PFSK-1 (cell line): ENCODE measurements at regions not wholly inside any gene's neighbourhood (a gene's known extent, or its start where the extent isn't known, plus 50 kb on each side); places are given as distances from the start of the nearest gene placed in this dataset.

Experiments
- FOXP2 ChIP-seq: optimal IDR thresholded peaks from 2 replicates; pipeline ENCODE3; 2011; ENCODE audit warnings: borderline replicate concordance, control low read depth, inconsistent platforms; ENCODE audit not compliant: insufficient read depth; ENCODE audit errors: extremely low read length, extremely low read depth
- POLR2AphosphoS5 ChIP-seq: IDR thresholded peaks from 2 replicates; pipeline ENCODE4 v1.6.1; 2012; ENCODE audit warnings: low read depth, mild to moderate bottlenecking, control low read depth, low read length, moderate library complexity
- REST ChIP-seq, 2 experiments: IDR thresholded peaks; 2 replicates each; pipeline versions ENCODE4 v1.6.1 to v1.8.0; 2011 to 2012; ENCODE audit warnings: low read depth in 2 of 2, low read length in 2 of 2, control low read depth in 1 of 2, inconsistent platforms in 1 of 2, mild to moderate bottlenecking in 1 of 2, moderate library complexity in 1 of 2; ENCODE audit not compliant: insufficient read depth in 1 of 2
- SIN3A ChIP-seq: IDR thresholded peaks from 2 replicates; pipeline ENCODE4 v1.6.1; 2012; ENCODE audit warnings: mild to moderate bottlenecking, low read length, moderate library complexity, borderline replicate concordance; ENCODE audit not compliant: insufficient read depth
- TAF1 ChIP-seq: IDR thresholded peaks from 2 replicates; pipeline ENCODE4 v1.6.1; 2012; ENCODE audit warnings: low read length, control low read depth, borderline replicate concordance; ENCODE audit not compliant: insufficient read depth

- TF ChIP-seq TAF1, result no peak
- no peak for TF ChIP-seq POLR2AphosphoS5
- TF ChIP-seq FOXP2, result no peak
- no peak for TF ChIP-seq SIN3A
- no peak for TF ChIP-seq REST (IDR thresholded peaks at IDR 0.05; ENCODE audit: insufficient read depth in 1 of 2, low read depth in 2 of 2, low read length in 2 of 2)
Measured at GRCh38 chr3:148246291-148246923, 451.3 kb upstream of the AGTR1 start.

DNA sequence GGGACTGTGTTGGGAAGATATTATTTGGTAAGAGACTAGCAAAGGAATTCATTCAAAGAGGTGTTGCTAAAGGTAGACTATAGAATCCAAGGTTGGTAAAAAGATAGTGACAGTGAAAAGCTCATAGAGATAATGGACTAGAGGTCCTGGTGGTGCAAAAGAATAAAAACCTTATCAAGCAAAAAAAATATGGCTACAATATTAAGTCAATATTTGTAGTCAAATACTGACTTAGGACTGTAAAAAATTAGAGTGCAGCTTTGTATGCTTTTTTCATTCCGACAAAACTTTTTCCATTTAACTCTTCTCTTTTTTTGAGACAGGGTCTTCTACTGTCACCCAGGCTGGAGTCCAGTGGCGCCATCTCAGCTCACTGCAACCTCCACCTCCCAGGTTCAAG lies 444.0 kb upstream of the AGTR1 start:
- no peak for TF ChIP-seq TAF1
- TF ChIP-seq POLR2AphosphoS5, result no peak
- TF ChIP-seq FOXP2, result no peak
- TF ChIP-seq REST (IDR thresholded peaks at IDR 0.05; ENCODE audit: insufficient read depth in 1 of 2, low read depth in 2 of 2, low read length in 2 of 2), result no peak
- no peak for TF ChIP-seq SIN3A

GRCh38 chr3:148254402-148254801 lies 443.3 kb upstream of the AGTR1 start:
- TF ChIP-seq REST (IDR thresholded peaks at IDR 0.05; ENCODE audit: insufficient read depth in 1 of 2, low read depth in 2 of 2, low read length in 2 of 2) (no peak), SIN3A (no peak), TAF1 (no peak), FOXP2 (no peak), POLR2AphosphoS5 (no peak)

DNA sequence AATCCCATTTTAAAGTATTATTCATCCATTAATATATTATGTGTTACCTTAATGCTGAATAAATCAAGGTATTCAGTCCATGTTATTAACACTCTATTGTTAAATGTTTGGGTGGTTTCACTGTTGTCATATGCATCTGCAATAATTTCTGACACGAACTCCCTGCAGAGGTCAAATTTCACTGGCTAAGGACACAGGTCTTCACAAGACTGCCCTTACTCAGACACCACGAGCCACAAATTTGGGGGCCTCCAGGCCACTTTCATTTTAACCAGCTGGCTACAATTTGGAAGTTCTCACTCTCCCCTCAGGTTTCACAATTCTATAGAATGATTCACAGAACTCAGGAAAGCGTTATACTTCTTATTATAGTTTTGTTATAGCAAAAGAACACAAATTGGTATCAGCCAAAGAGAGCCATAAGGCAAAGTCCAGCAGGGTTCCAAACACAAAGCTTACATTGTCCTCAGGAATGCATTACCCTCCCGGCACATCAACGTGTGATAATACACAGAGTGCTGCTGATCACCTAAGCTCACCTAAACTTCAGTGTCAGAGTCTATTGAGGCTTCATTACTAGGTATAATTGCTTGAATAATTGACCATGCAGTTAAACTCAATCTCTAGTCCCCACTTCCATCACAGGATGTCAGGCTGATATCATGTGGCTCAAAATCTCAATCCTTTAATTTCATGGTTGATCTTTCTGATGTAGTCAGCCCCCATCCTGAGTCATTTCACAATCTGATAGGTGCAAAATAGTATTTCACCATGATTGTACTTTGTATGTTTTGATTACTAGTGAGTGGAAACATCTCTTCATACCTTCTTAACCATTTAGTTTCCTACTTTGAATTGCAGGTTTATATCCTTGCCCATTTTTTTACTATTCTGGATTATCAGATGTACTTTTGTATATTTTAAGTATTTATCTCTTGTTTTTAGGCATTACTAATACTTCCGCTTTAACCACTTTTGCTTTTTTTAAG lies 441.4 kb upstream of the AGTR1 start:
- TF ChIP-seq FOXP2, result no peak
- no peak for TF ChIP-seq TAF1
- TF ChIP-seq SIN3A, result no peak
- TF ChIP-seq POLR2AphosphoS5, result no peak
- TF ChIP-seq REST (IDR thresholded peaks at IDR 0.05; ENCODE audit: insufficient read depth in 1 of 2, low read depth in 2 of 2, low read length in 2 of 2), result no peak
